Vagina (tissue), 2 donors: ENCODE measurements at regions not wholly inside any gene's neighbourhood (a gene's known extent, or its start where the extent isn't known, plus 50 kb on each side); places are given as distances from the start of the nearest gene placed in this dataset.

Experiments
- POLR2A ChIP-seq, 2 donors: fragments of 450-650 bp; IDR thresholded peaks; one replicate each; pipeline ENCODE4 v1.6.1; 2017; ENCODE audit warnings: antibody characterized with exemption in 2 of 2, mild to moderate bottlenecking in 2 of 2, moderate library complexity in 2 of 2
- TF ChIP-seq, protein P1 (sequence below), 3 experiments: fragments of 450-650 bp in 2 of 3; fragments of 200-600 bp in 1 of 3; sonication (generic) in 1 of 3; IDR thresholded peaks; one replicate each; pipeline ENCODE4 v1.5.1; 2017 to 2019; ENCODE audit warnings: antibody characterized with exemption in 3 of 3, mild to moderate bottlenecking in 2 of 3, moderate library complexity in 2 of 3

DNA sequence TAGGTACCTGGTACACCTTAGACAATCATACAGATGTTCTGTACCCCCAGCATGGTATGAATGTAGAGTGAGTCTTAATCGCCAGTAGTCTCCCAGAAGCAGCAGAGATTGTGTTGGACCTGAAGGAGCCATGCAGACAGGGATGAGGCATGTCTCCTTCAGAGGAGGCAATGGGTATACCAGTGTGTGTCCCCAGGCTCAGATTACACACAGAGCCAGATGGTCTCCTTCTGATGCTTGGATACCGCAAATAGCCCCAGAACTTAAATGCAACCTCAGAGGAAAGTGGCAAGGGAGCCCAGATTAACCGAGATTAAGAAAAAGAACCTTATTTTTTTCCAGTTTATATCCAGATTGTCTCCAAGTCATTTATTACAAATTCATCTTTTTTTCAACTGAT is 96.8 kb upstream of the C21orf91 start:
- TF ChIP-seq POLR2A (IDR thresholded peaks at IDR 0.05), result no peak
- TF ChIP-seq, protein P1, sequence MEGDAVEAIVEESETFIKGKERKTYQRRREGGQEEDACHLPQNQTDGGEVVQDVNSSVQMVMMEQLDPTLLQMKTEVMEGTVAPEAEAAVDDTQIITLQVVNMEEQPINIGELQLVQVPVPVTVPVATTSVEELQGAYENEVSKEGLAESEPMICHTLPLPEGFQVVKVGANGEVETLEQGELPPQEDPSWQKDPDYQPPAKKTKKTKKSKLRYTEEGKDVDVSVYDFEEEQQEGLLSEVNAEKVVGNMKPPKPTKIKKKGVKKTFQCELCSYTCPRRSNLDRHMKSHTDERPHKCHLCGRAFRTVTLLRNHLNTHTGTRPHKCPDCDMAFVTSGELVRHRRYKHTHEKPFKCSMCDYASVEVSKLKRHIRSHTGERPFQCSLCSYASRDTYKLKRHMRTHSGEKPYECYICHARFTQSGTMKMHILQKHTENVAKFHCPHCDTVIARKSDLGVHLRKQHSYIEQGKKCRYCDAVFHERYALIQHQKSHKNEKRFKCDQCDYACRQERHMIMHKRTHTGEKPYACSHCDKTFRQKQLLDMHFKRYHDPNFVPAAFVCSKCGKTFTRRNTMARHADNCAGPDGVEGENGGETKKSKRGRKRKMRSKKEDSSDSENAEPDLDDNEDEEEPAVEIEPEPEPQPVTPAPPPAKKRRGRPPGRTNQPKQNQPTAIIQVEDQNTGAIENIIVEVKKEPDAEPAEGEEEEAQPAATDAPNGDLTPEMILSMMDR (IDR thresholded peaks at IDR 0.05), result no peak
